ENCODE measurements at regions not wholly inside any gene's neighbourhood (a gene's known extent, or its start where the extent isn't known, plus 50 kb on each side); places are given as distances from the start of the nearest gene placed in this dataset.

DNA sequence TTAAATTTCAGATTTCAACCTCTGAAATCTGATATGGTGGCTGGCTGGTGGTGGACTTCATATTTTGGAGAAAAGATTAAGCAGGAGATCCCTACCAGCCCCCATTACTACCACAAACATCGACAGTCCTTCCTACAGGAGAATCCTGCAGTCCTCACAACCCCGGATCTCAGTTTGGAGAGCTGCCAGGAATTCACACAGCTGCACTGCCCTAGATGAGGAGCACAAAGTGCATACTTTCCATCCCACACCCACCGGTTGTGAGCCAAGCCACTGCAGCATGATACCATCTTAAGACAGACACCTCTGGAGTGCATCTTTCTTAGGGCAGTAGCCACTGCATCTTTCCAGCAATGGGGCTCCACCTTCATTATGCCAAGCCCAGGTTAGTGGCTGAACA lies 185.5 kb upstream of the GPR149 start:
- Histone ChIP-seq H3K4me1 (ENCODE audit: insufficient read depth, low read length) (no peaks in the 10 kb centered on the region), H3K4me2 (ENCODE audit: low read length) (no peak overlapping the region), H2AFZ (ENCODE audit: low read depth, low read length) (no peak overlapping the region), H4K20me1 (ENCODE audit: insufficient read depth, low read length) (no peaks in the 10 kb centered on the region), H3K9ac (ENCODE audit: low read length) (no peak overlapping the region), H3K36me3 (ENCODE audit: insufficient read depth, low read length) (no peaks in the 10 kb centered on the region), H3K9me3 (ENCODE audit: insufficient read depth, low read depth, low read length) (no peaks in the 10 kb centered on the region), H3K4me3 (ENCODE audit: insufficient read depth, low read depth, low read length) (no peak overlapping the region), H3K79me2 (ENCODE audit: insufficient read depth, low read length) (no peaks in the 10 kb centered on the region), H3K27ac (ENCODE audit: low read depth, low read length) (no peak overlapping the region), H3K27me3 (ENCODE audit: insufficient read depth, low read length) (no peaks in the 10 kb centered on the region)
- FAIRE-seq: no peak
- Mint-ChIP-seq H3K36me3 (ENCODE audit: low read depth, unreplicated experiment) (no peaks in the 10 kb centered on the region), H3K27me3 (ENCODE audit: low read depth, unreplicated experiment) (no peaks in the 10 kb centered on the region), H3K27ac (ENCODE audit: unreplicated experiment) (peak overlapping the region; percentile 5), H3K4me1 (ENCODE audit: low read depth, unreplicated experiment) (peaks cover 7% of the 10 kb centered on the region), H3K9me3 (ENCODE audit: unreplicated experiment) (peaks cover under 1% of the 10 kb centered on the region), H3K4me3 (ENCODE audit: unreplicated experiment) (no peak overlapping the region)
- TF ChIP-seq, protein P1, sequence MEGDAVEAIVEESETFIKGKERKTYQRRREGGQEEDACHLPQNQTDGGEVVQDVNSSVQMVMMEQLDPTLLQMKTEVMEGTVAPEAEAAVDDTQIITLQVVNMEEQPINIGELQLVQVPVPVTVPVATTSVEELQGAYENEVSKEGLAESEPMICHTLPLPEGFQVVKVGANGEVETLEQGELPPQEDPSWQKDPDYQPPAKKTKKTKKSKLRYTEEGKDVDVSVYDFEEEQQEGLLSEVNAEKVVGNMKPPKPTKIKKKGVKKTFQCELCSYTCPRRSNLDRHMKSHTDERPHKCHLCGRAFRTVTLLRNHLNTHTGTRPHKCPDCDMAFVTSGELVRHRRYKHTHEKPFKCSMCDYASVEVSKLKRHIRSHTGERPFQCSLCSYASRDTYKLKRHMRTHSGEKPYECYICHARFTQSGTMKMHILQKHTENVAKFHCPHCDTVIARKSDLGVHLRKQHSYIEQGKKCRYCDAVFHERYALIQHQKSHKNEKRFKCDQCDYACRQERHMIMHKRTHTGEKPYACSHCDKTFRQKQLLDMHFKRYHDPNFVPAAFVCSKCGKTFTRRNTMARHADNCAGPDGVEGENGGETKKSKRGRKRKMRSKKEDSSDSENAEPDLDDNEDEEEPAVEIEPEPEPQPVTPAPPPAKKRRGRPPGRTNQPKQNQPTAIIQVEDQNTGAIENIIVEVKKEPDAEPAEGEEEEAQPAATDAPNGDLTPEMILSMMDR (IDR thresholded peaks at IDR 0.05; ENCODE audit: insufficient read depth, low read depth, low read length): no peak
- no peak for TF ChIP-seq EZH2 (IDR thresholded peaks at IDR 0.05; ENCODE audit: insufficient read depth, low read length)
- no peak for DNase-seq (ENCODE audit: low read depth)

DNA sequence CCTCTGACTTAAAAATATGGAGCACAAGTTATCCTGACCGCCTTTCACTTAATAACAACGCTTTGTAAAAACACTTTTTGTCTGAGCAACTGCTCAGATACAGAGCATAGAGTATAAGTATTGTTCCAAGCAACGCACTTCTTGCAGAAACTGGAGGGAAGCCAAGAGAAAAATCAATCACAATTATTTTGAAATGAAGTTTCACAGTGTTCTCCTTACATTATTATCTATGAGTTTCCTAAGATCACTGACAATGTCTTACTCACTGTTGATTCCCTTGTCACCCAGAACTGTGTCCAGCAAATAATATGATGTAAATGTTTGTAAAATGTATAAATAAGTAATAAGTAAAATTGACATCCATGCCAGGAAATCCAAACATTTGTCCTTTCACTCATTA lies 184.6 kb upstream of the GPR149 start:
- TF ChIP-seq, protein P1 (IDR thresholded peaks at IDR 0.05; ENCODE audit: insufficient read depth, low read depth, low read length): no peak
- TF ChIP-seq EZH2 (IDR thresholded peaks at IDR 0.05; ENCODE audit: insufficient read depth, low read length): no peak
- H3K4me1 Mint-ChIP-seq (ENCODE audit: low read depth, unreplicated experiment): peaks cover 7% of the 10 kb centered on the region
- FAIRE-seq: no peak

DNA sequence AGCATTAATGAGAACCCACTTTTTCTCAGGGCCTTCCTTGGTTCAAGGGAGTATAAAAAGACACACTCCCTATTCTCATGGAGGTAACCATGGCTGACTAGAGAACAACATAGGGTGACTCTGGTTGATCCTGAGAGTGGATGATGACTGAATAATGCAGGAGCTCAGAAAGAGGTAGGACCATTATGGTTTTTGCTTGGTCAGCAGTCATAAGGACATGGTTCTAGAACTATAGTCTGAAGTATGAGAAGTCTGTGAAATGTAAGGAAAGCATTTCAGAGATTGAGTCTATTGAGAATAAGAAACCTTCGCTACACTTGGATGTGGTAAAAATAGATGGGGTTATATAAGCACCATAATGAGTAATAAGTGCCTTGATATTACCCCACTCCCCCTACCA lies 184.1 kb upstream of the GPR149 start:
- H3K4me2 ChIP-seq (ENCODE audit: low read length): no peak overlapping the region
- no peaks in the 10 kb centered on the region for H3K27me3 ChIP-seq (ENCODE audit: insufficient read depth, low read length)
- no peak for FAIRE-seq
- no peak overlapping the region for H3K4me3 Mint-ChIP-seq (ENCODE audit: unreplicated experiment)
- peaks cover 8% of the 10 kb centered on the region for H3K4me1 Mint-ChIP-seq (ENCODE audit: low read depth, unreplicated experiment)
- no peak overlapping the region for H3K4me3 ChIP-seq (ENCODE audit: insufficient read depth, low read depth, low read length)
- no peaks in the 10 kb centered on the region for H3K9me3 Mint-ChIP-seq (ENCODE audit: unreplicated experiment)
- no peaks in the 10 kb centered on the region for H3K79me2 ChIP-seq (ENCODE audit: insufficient read depth, low read length)
- no peak for DNase-seq (ENCODE audit: low read depth)
- H3K27ac Mint-ChIP-seq (ENCODE audit: unreplicated experiment): no peak overlapping the region
- no peaks in the 10 kb centered on the region for H3K4me1 ChIP-seq (ENCODE audit: insufficient read depth, low read length)
- no peak overlapping the region for H3K27ac ChIP-seq (ENCODE audit: low read depth, low read length)
- no peaks in the 10 kb centered on the region for H3K36me3 Mint-ChIP-seq (ENCODE audit: low read depth, unreplicated experiment)
- no peaks in the 10 kb centered on the region for H3K9me3 ChIP-seq (ENCODE audit: insufficient read depth, low read depth, low read length)
- no peak for TF ChIP-seq EZH2 (IDR thresholded peaks at IDR 0.05; ENCODE audit: insufficient read depth, low read length)
- TF ChIP-seq, protein P1 (IDR thresholded peaks at IDR 0.05; ENCODE audit: insufficient read depth, low read depth, low read length): no peak
- no peaks in the 10 kb centered on the region for H3K36me3 ChIP-seq (ENCODE audit: insufficient read depth, low read length)
- no peak overlapping the region for H3K9ac ChIP-seq (ENCODE audit: low read length)
- H4K20me1 ChIP-seq (ENCODE audit: insufficient read depth, low read length): no peaks in the 10 kb centered on the region
- no peaks in the 10 kb centered on the region for H3K27me3 Mint-ChIP-seq (ENCODE audit: low read depth, unreplicated experiment)
- H2AFZ ChIP-seq (ENCODE audit: low read depth, low read length): no peak overlapping the region

More for the DNA sequence above, 184.6 kb upstream of the GPR149 start:
- H3K27ac ChIP-seq (ENCODE audit: low read depth, low read length): no peak overlapping the region
- H2AFZ ChIP-seq (ENCODE audit: low read depth, low read length): no peak overlapping the region
- H3K4me2 ChIP-seq (ENCODE audit: low read length): no peak overlapping the region
- no peaks in the 10 kb centered on the region for H3K79me2 ChIP-seq (ENCODE audit: insufficient read depth, low read length)
- H3K4me1 ChIP-seq (ENCODE audit: insufficient read depth, low read length): no peaks in the 10 kb centered on the region
- H3K9me3 ChIP-seq (ENCODE audit: insufficient read depth, low read depth, low read length): no peaks in the 10 kb centered on the region
- Mint-ChIP-seq H3K27me3 (ENCODE audit: low read depth, unreplicated experiment) (no peaks in the 10 kb centered on the region), H3K36me3 (ENCODE audit: low read depth, unreplicated experiment) (no peaks in the 10 kb centered on the region), H3K27ac (ENCODE audit: unreplicated experiment) (no peak overlapping the region), H3K9me3 (ENCODE audit: unreplicated experiment) (no peaks in the 10 kb centered on the region), H3K4me3 (ENCODE audit: unreplicated experiment) (no peak overlapping the region)
- no peak overlapping the region for H3K9ac ChIP-seq (ENCODE audit: low read length)
- no peak overlapping the region for H3K4me3 ChIP-seq (ENCODE audit: insufficient read depth, low read depth, low read length)
- no peak for DNase-seq (ENCODE audit: low read depth)
- H3K27me3 ChIP-seq (ENCODE audit: insufficient read depth, low read length): no peaks in the 10 kb centered on the region
- no peaks in the 10 kb centered on the region for H3K36me3 ChIP-seq (ENCODE audit: insufficient read depth, low read length)
- H4K20me1 ChIP-seq (ENCODE audit: insufficient read depth, low read length): no peaks in the 10 kb centered on the region

Measured in astrocyte (in vitro differentiated cells and primary cell).